HG02588 (cell line): ENCODE measurements at regions not wholly inside any gene's neighbourhood (a gene's known extent, or its start where the extent isn't known, plus 50 kb on each side); places are given as distances from the start of the nearest gene placed in this dataset.
"Not testable (repeated sequence)": the region's sequence is repeated elsewhere in the genome, so short reads cannot be mapped to it uniquely, and the experiment has no call there.

ENCODE experiments used
- ATAC-seq: cut with Tn5 transposase; IDR thresholded peaks from one replicate; pipeline ENCODE4 v1.9.1; 2021; ENCODE audit warnings: mild to moderate bottlenecking, moderate library complexity; ENCODE audit not compliant: unreplicated experiment

DNA sequence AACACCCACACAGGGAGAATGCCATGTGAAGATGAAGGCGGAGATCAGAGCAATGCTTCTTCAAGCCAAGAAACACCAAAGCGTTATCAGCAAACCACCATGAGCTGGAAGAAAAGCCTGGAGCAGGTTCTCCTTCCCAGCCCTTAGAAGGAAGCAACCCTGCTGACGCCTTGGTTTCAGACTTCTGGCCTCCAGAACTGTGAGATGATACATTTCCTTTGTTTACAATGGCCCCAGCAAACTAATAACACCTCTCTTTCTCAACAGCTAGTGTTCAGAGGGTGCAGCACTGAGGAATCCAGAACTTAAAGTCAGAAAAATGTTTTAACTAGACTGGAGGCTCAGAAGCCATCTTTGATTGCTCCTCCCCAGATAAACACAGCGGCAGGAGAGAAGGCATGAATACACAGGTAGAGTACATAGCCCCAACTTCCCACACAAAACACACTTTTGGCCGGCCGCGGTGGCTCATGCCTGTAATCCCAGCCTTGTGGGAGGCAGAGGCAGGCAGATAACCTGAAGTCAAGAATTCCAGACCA is 132.4 kb upstream of the LPP start:
- no peak for ATAC-seq

DNA sequence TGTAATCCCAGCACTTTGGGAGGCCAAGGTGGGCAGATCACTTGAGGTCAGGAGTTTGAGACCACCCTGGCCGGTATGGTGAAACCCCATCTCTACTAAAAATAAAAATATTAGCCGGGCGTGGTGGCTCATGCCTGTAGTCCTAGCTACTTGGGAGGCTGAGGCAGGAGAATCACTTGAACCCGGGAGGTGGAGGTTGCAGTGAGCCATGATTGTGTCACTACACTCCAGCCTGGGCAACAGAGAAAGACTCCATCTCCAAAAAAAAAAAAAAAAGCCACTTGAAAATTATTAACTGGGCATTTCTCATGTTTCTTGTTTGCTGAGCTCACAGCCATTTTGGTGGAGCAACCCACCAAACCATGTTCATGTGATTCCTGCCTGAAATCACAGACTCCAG is 131.1 kb upstream of the LPP start:
- ATAC-seq: not testable (repeated sequence)

DNA sequence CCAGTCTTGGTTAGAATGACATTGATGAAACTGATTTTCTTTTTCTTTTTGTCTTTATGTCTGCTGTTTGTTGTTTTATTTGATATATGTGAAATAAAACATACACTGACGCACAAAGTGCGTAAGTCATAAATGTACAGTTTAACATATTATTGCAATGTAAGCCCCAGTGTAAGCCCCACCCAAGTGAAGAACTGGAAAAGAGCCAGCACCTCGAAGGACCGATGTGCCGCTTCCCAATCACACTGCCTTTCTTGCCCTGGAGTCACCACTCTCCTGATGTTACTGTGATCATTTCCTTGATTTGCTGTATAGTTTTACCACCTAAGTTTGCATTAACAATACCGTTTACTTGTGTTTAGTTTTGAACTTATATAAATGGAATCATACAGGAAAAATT is 128.4 kb upstream of the LPP start:
- no peak for ATAC-seq

DNA sequence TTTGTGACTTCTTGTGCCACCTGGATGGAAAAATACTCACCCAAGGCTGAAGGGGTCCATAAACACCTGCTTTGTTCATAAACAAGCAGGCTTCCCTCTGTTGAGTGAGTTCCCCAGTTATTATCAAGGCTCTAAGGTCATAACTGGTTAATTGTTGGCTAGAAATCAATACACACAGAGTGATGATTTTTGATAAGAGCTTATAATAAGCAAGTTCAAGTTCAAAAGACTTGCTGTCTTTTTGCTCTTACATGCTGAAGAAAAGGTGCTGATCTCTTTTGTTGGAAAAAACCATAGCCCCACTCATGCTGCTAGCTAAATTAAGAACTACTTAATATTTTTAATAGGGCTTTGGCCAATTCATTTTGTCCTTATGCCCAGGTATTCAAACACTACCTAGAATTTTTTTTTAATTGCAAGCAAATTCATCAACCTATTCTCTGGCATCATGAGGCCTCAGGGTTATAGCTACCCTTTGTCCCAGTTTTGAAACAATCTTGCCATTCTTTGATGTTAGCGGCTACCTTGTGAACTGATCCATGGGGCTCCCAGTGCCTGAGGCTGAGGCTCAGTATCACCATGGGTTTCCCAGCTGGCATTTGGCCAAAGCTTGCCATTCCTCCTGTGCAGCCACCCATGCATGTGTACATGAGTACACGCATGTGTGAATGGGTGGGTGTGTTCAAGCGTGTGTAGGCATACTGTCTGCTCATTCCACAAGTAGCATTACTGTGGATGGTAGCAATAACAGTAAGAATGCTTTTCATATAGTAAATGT is 127.6 kb upstream of the LPP start:
- ATAC-seq: no peak

DNA sequence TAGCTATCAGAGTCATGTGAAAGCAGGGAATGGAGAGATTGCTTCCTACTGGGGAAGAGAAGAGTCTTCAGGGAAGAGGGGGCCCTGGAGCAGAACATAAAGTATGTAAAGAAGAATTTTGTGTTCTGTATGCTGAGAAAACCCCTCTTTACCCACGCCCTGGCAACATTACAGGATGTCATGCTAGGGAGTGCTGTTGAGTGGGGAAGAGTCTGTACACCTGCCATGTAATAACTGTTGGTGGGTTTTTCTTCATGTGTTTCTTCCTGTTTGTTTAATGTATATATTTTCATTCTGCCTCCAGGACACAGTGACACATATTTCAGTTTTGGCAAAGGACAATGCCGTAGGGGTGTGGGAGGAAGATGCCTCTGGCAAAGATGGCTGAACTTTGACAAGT is 122.8 kb upstream of the LPP start:
- ATAC-seq: no peak

- ATAC-seq: no peak
Observed at GRCh38 chr3:188034989-188035388, 119.0 kb upstream of the LPP start.

GRCh38 chr3:188036375-188037194 is 117.4 kb upstream of the LPP start:
- ATAC-seq: no peak

- no peak for ATAC-seq
Observed at GRCh38 chr3:188037195-188037718, 116.7 kb upstream of the LPP start.

DNA sequence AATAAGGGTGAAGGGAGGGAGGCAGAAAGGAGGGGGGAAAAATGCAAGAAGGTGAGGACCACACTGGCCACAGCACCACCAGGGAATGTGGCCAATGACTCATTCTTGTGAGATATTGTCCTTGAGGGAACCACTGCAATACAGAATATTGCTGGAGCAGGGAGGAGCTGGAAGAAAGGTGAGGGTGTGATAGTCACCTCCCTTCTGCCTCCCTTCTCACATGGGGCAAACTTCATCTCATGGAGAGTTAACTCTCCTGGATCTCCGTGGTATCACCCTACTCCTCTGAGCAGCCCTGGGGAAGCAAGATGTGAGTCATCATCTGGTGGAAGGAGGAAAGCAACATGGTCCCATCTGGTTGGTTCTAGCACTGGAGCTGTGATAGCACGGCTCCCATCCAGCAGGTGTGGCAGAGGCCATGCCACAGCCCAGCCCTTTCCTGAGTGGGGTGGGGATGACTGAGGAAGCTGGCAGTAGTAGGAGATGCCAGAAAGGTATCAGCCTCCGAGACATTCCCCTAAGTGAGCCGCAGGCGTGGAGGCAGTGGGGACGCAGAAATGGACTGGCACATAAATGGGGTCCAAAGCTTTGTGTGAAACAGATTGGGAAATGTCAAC is 115.9 kb upstream of the LPP start:
- no peak for ATAC-seq

- ATAC-seq: no peak
Observed at GRCh38 chr3:188041193-188041592, 112.8 kb upstream of the LPP start.

DNA sequence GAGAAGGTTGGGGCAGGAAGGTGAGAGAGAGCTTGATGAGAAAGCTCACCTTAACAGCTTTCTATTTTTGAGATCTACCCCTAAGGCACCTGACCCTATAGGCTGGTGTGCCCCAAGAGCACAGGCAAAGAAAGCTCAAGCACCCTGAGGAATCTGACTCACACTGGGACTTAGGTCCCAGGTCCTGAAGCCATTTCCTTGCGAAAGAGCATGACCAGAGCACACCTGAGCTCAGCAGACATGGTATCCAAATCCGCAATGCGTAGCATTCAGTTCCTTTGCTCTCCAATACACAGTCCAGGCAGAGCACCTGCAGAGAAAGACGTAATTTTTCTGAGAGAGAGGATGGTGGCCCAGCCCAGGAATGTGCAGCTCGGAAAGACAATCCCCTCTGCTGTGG is 112.1 kb upstream of the LPP start:
- no peak for ATAC-seq

GRCh38 chr3:188042466-188042865 is 111.5 kb upstream of the LPP start:
- no peak for ATAC-seq

GRCh38 chr3:188043891-188044290 is 110.1 kb upstream of the LPP start:
- ATAC-seq: no peak

DNA sequence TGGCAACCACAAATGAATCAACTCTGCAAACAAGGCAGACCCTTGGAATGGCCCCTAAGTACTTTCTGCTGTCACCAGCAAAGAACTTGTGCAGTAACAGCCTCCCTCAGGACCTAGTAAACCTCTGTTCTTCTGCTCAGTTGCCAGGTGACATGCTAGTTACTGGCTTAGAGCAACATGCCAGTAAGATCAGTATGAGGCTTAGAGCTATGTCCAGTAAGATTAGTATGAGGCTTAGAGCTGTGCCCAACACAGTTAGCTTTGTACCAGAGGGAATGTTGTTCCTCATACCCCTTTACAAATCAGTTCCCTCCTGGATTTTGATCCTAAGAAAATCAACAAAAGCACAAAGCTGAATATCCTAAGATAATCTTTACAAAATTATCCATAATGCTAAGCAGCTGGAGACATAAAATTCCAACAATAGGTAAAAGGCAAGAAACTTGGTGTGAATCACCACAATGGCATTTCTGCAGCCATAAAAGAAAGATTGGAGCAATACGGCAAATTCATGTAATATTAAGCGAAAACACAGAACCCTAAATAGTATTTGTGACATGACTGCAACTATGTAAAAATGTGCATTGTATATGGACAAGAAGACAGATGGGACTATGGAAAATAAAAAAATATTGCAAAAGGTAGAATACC is 107.3 kb upstream of the LPP start:
- ATAC-seq: no peak

DNA sequence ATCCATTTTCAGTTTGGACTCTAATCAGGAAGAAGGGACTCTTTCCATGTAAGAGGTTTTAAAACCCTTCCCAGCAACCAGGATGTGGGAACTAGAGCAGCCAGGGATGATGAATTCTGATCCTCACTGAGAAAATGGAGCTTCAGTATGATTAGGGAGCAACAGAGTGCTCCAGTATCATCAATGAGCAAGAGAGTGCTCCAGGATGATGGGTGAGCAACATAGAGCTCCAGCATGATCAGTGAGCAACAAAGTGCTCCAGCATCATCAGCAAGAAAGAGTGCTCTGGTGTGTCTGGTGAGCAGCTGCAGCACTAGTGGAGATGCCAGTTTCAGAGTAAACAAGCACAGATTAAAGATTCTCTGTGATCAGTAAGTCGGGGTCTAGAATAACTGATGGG is 106.4 kb upstream of the LPP start:
- no peak for ATAC-seq

DNA sequence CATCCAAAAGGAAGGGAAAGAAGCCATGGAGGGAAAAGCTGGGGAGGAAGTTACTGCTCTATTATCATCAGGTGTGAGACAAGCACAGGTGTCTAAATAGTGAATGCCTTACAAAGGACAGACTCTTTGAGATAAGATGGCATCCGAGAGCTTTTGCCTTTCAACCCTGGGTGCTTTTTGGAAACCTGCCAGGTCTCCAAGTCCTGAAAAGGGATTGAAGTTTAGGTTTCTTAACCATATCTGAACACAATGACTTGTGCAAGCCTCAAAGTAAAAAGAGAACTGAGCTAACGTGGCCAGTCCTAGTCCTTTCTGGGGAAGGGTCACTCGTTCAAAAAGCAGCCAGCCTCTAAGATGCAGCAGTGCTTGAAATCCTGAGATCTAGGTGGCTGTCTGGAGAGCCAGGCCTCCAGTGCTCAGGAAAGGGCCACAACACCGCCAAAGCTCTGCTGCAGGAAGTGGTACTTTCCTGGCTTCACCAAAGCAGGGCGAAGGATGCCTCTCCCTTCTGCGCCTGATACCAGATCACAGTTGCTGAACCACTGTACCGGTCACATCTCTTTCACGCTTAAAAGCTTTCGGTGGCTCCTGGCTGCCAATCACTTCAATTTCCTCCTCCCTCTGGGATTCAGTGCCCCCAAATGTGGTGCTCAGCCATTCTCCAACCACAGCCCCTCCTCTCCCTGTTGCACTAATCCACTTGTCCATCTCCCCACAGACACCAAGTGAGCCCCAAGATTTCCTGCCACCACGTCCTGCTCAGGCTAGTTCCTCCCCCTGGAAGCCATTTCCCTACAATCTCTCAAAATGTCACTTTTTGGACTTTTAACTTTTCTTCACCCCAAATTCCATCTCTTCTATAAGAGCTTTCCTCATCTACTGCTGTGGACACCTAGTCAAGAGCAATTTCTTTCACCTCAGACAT is 104.1 kb upstream of the LPP start:
- no peak for ATAC-seq

- no peak for ATAC-seq
Observed at GRCh38 chr3:188051801-188052168, 102.2 kb upstream of the LPP start.

- ATAC-seq: no peak
Observed at GRCh38 chr3:188052169-188053035, 101.6 kb upstream of the LPP start.

DNA sequence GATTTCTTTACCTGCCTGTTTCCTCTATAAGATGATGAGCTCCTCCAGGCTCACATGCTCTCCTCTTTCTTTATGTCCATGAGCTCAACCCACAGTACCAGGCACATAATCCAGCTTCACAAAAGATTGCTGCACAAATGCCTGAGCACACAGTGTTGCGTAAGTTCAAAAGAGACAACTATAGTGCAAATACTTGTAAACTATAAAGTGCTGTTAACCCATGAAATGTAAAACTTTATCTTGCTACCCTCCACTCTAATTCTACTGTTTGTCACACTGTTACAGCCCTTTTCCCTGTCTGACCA is 101.0 kb upstream of the LPP start:
- no peak for ATAC-seq
